AG09319 (cell line): ENCODE measurements at regions not wholly inside any gene's neighbourhood (a gene's known extent, or its start where the extent isn't known, plus 50 kb on each side); places are given as distances from the start of the nearest gene placed in this dataset.

Experiments
- DNase-seq: peaks from one replicate; pipeline ENCODE4 v3.0.0-alpha.2; 2010; ENCODE audit warnings: low read depth; ENCODE audit errors: extremely low read depth
- CTCF ChIP-seq: IDR thresholded peaks from 2 replicates; pipeline ENCODE4 v1.5.1; 2011; ENCODE audit warnings: low read depth, mild to moderate bottlenecking, inconsistent platforms, low read length, moderate library complexity

GRCh38 chr2:83730223-83730622, 728.9 kb downstream of the SUCLG1 start:
- no peak for DNase-seq
- TF ChIP-seq CTCF = no peak

- DNase-seq = no peak
- no peak for TF ChIP-seq CTCF
These were observed 733.3 kb downstream of the SUCLG1 start for GRCh38 chr2:83725735-83726134.

GRCh38 chr2:83705146-83705545, 753.9 kb downstream of the SUCLG1 start:
- no peak for TF ChIP-seq CTCF
- no peak for DNase-seq

GRCh38 chr2:83703598-83703997, 755.5 kb downstream of the SUCLG1 start:
- no peak for DNase-seq
- no peak for TF ChIP-seq CTCF

- no peak for DNase-seq
- no peak for TF ChIP-seq CTCF
These were observed 762.2 kb downstream of the SUCLG1 start for GRCh38 chr2:83696838-83697237.

- no peak for DNase-seq
- no peak for TF ChIP-seq CTCF
These were observed 763.5 kb downstream of the SUCLG1 start for GRCh38 chr2:83695530-83695929.

- DNase-seq = no peak
- no peak for TF ChIP-seq CTCF
These were observed 764.0 kb downstream of the SUCLG1 start for GRCh38 chr2:83695037-83695436.
